ENCODE measurements at regions not wholly inside any gene's neighbourhood (a gene's known extent, or its start where the extent isn't known, plus 50 kb on each side); places are given as distances from the start of the nearest gene placed in this dataset.

DNA sequence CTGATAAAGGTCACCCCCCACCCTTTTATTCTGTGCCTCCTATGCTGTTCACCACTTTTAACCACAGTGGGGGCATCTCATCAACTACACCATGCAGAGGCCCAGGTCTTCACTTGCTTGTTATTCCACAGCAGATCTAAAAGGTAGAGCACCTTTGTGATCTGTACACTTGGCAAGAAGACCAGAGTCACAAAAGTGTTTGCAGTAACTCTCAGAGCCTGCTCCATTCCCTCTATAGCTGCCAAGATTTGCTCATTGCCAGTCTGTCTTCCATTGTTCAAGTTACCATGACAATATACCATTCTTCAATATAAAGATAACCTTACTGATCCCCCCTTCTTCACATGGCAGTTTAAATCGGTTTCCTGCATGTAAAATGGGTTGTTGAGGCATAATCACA is 180.0 kb downstream of the TOX3 start:
- Histone ChIP-seq H3K4me1 (ENCODE audit: insufficient read depth, low read length, poor library complexity, severe bottlenecking) (no peaks in the 10 kb centered on the region), H3F3A (ENCODE audit: low read depth) (no peaks in the 10 kb centered on the region), H3K36me3 (ENCODE audit: insufficient read depth, low read length) (no peaks in the 10 kb centered on the region), H4K20me1 (ENCODE audit: insufficient read depth, low read length, poor library complexity, severe bottlenecking) (no peaks in the 10 kb centered on the region), H3K79me2 (ENCODE audit: insufficient read depth, low read length) (no peaks in the 10 kb centered on the region), H3K27me3 (ENCODE audit: insufficient read depth, low read length, poor library complexity, severe bottlenecking) (no peaks in the 10 kb centered on the region), H3K9ac (ENCODE audit: low read depth, low read length, poor library complexity, severe bottlenecking) (no peak overlapping the region), H3K4me2 (ENCODE audit: low read depth, low read length, poor library complexity, severe bottlenecking) (no peak overlapping the region), H3K9me3 (ENCODE audit: insufficient read depth, low read depth, low read length) (no peaks in the 10 kb centered on the region), H3K4me3 (ENCODE audit: low read length, poor library complexity, severe bottlenecking) (no peak overlapping the region), H2AFZ (ENCODE audit: low read length) (no peak overlapping the region), H3K9me2 (replicated peaks; ENCODE audit: low read depth, low read length) (no peaks in the 10 kb centered on the region)
- TF ChIP-seq, protein P1, sequence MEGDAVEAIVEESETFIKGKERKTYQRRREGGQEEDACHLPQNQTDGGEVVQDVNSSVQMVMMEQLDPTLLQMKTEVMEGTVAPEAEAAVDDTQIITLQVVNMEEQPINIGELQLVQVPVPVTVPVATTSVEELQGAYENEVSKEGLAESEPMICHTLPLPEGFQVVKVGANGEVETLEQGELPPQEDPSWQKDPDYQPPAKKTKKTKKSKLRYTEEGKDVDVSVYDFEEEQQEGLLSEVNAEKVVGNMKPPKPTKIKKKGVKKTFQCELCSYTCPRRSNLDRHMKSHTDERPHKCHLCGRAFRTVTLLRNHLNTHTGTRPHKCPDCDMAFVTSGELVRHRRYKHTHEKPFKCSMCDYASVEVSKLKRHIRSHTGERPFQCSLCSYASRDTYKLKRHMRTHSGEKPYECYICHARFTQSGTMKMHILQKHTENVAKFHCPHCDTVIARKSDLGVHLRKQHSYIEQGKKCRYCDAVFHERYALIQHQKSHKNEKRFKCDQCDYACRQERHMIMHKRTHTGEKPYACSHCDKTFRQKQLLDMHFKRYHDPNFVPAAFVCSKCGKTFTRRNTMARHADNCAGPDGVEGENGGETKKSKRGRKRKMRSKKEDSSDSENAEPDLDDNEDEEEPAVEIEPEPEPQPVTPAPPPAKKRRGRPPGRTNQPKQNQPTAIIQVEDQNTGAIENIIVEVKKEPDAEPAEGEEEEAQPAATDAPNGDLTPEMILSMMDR (conservative IDR thresholded peaks at IDR 0.05; ENCODE audit: low read length), result no peak
- no peak for TF ChIP-seq EZH2phosphoT487 (IDR thresholded peaks at IDR 0.05; ENCODE audit: borderline replicate concordance)

DNA sequence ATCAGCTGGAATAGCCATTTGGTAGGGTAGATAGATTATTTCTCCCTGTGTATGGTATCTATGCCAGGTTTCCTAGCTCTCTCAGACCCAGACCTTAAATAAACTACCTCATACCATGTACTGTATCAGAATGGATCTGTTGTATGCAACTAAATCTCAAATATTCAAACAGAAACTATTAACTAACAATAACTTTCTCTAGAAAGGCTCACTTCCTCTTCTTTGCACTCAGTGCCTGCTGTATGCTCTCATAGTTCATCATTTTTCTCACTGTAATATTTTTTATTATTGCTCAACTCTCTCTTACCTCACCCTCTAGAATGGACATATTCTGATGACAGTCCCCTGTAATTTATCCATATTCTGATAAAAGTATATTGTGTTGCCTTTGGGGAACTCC is 182.4 kb downstream of the TOX3 start:
- Histone ChIP-seq H4K20me1 (ENCODE audit: insufficient read depth, low read length, poor library complexity, severe bottlenecking) (no peaks in the 10 kb centered on the region), H3K36me3 (ENCODE audit: insufficient read depth, low read length) (no peaks in the 10 kb centered on the region), H3K4me3 (ENCODE audit: low read length, poor library complexity, severe bottlenecking) (no peak overlapping the region), H2AFZ (ENCODE audit: low read length) (no peak overlapping the region), H3K79me2 (ENCODE audit: insufficient read depth, low read length) (no peaks in the 10 kb centered on the region), H3K4me2 (ENCODE audit: low read depth, low read length, poor library complexity, severe bottlenecking) (no peak overlapping the region), H3K9ac (ENCODE audit: low read depth, low read length, poor library complexity, severe bottlenecking) (no peak overlapping the region), H3K9me2 (replicated peaks; ENCODE audit: low read depth, low read length) (no peaks in the 10 kb centered on the region), H3K9me3 (ENCODE audit: insufficient read depth, low read depth, low read length) (no peaks in the 10 kb centered on the region), H3K27me3 (ENCODE audit: insufficient read depth, low read length, poor library complexity, severe bottlenecking) (no peaks in the 10 kb centered on the region), H3K4me1 (ENCODE audit: insufficient read depth, low read length, poor library complexity, severe bottlenecking) (no peaks in the 10 kb centered on the region), H3F3A (ENCODE audit: low read depth) (no peaks in the 10 kb centered on the region)
- TF ChIP-seq, protein P1 (conservative IDR thresholded peaks at IDR 0.05; ENCODE audit: low read length), result no peak
- TF ChIP-seq EZH2phosphoT487 (IDR thresholded peaks at IDR 0.05; ENCODE audit: borderline replicate concordance), result no peak

DNA sequence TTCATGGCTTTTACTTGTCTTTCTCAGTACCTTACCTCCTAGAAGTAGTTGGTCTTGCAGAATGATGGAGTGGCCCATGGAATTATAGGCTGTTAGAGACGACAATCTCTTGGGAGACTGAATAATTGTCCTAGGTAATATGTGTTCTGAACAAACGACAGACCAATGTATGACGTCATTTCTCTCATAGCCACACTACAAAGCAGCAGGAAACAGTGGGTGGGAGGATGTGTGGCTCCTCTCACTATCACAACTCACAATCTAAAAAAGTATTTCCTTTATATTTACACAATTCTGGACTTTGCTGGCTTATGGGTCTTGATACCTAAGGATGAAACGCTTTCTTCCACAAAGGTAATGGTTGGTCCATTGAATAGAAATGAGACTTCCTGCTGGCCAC is 183.9 kb downstream of the TOX3 start:
- H3K4me2 ChIP-seq (ENCODE audit: low read depth, low read length, poor library complexity, severe bottlenecking), result no peak overlapping the region
- H3K9me3 ChIP-seq (ENCODE audit: insufficient read depth, low read depth, low read length), result no peaks in the 10 kb centered on the region
- no peaks in the 10 kb centered on the region for H3K9me2 ChIP-seq (replicated peaks; ENCODE audit: low read depth, low read length)
- H3K27me3 ChIP-seq (ENCODE audit: insufficient read depth, low read length, poor library complexity, severe bottlenecking), result no peaks in the 10 kb centered on the region
- no peak overlapping the region for H3K4me3 ChIP-seq (ENCODE audit: low read length, poor library complexity, severe bottlenecking)
- TF ChIP-seq, protein P1 (conservative IDR thresholded peaks at IDR 0.05; ENCODE audit: low read length), result no peak
- no peak for TF ChIP-seq EZH2phosphoT487 (IDR thresholded peaks at IDR 0.05; ENCODE audit: borderline replicate concordance)
- H3K9ac ChIP-seq (ENCODE audit: low read depth, low read length, poor library complexity, severe bottlenecking), result no peak overlapping the region
- no peaks in the 10 kb centered on the region for H3F3A ChIP-seq (ENCODE audit: low read depth)
- no peak overlapping the region for H2AFZ ChIP-seq (ENCODE audit: low read length)
- H3K4me1 ChIP-seq (ENCODE audit: insufficient read depth, low read length, poor library complexity, severe bottlenecking), result no peaks in the 10 kb centered on the region
- no peaks in the 10 kb centered on the region for H3K79me2 ChIP-seq (ENCODE audit: insufficient read depth, low read length)
- H3K36me3 ChIP-seq (ENCODE audit: insufficient read depth, low read length), result no peaks in the 10 kb centered on the region
- H4K20me1 ChIP-seq (ENCODE audit: insufficient read depth, low read length, poor library complexity, severe bottlenecking), result no peaks in the 10 kb centered on the region
